LNCAP (cell line): ENCODE measurements at regions not wholly inside any gene's neighbourhood (a gene's known extent, or its start where the extent isn't known, plus 50 kb on each side); places are given as distances from the start of the nearest gene placed in this dataset.

Experiments used
- TF ChIP-seq, protein P1 (sequence below): fragments of 450-650 bp; IDR thresholded peaks from 2 replicates; pipeline ENCODE4 v1.5.1; 2017; ENCODE audit warnings: mild to moderate bottlenecking

GRCh38 chr2:95760806-95761525, 169.2 kb downstream of the TRIM43 start:
- TF ChIP-seq, protein P1, sequence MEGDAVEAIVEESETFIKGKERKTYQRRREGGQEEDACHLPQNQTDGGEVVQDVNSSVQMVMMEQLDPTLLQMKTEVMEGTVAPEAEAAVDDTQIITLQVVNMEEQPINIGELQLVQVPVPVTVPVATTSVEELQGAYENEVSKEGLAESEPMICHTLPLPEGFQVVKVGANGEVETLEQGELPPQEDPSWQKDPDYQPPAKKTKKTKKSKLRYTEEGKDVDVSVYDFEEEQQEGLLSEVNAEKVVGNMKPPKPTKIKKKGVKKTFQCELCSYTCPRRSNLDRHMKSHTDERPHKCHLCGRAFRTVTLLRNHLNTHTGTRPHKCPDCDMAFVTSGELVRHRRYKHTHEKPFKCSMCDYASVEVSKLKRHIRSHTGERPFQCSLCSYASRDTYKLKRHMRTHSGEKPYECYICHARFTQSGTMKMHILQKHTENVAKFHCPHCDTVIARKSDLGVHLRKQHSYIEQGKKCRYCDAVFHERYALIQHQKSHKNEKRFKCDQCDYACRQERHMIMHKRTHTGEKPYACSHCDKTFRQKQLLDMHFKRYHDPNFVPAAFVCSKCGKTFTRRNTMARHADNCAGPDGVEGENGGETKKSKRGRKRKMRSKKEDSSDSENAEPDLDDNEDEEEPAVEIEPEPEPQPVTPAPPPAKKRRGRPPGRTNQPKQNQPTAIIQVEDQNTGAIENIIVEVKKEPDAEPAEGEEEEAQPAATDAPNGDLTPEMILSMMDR, result no peak

DNA sequence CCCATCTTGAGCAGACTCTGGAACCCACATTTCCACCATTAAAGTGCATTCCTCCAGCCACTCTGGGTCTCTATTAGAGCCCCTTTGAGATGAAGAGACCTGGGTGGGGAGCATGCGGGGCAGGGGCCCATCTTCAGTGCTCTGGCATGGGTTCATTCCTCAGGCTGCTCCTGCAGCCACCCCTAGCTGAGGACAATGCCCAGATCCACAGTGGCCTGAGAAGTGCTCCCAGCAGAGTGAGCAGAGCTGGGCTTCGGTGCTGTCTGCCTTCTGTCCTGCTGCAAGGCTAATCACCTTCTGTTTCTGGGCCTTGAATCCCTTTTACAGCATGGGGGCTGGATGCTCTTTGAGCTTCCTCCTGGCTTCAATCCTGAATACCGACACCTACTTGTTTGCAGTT, 169.8 kb downstream of the TRIM43 start:
- TF ChIP-seq, protein P1, result no peak
